PC-3 (cell line): ENCODE measurements at regions not wholly inside any gene's neighbourhood (a gene's known extent, or its start where the extent isn't known, plus 50 kb on each side); places are given as distances from the start of the nearest gene placed in this dataset.

Experiments
- ATAC-seq: fragments of 200-7000 bp; cut with Tn5 transposase; 2 replicates; pipeline ENCODE4 v1.9.1; 2020; ENCODE audit warnings: mild to moderate bottlenecking, moderate library complexity
- BruUV-seq: library from RNA; stranded (reverse); fragments of 400-500 nt; replicated peaks from 2 replicates; lab custom pipeline; 2021; lab: Mats Ljungman, UMichigan
- CTCF ChIA-PET: fragments of 300-600 bp; sonication (Branson Sonifier 250); formaldehyde crosslinking; loops from one replicate; lab custom pipeline; 2022; ENCODE audit warnings: antibody characterized with exemption; lab: Charles Lee
- POLR2A ChIA-PET: fragments of 300-600 bp; sonication (Branson Sonifier 250); formaldehyde crosslinking; loops from one replicate; lab custom pipeline; 2022; ENCODE audit warnings: antibody characterized with exemption; ENCODE audit not compliant: unreplicated experiment; lab: Charles Lee
- DNase-seq: peaks from one replicate; pipeline ENCODE4 v3.0.0-alpha.2; 2015
- H2AFZ ChIP-seq: fragments of 300-600 bp; sonication (generic); 2 replicates; pipeline ENCODE4 v1.6.0; 2016; ENCODE audit warnings: antibody characterized with exemption, low read length
- H3F3A ChIP-seq: fragments of 300-600 bp; sonication (generic); one replicate; pipeline ENCODE4 v1.6.0; 2017; ENCODE audit warnings: antibody characterized with exemption, low read length, control low read depth, mild to moderate bottlenecking; ENCODE audit not compliant: unreplicated experiment
- H3K27ac ChIP-seq: fragments of 300-600 bp; sonication (generic); 2 replicates; pipeline ENCODE4 v1.5.1; 2016; ENCODE audit warnings: mild to moderate bottlenecking, low read length
- H3K27me3 ChIP-seq: fragments of 300-600 bp; sonication (generic); 2 replicates; pipeline ENCODE4 v1.6.1; 2016; ENCODE audit warnings: low read length, mixed read lengths
- H3K36me3 ChIP-seq: fragments of 300-600 bp; sonication (generic); 2 replicates; pipeline ENCODE4 v1.6.1; 2016; ENCODE audit warnings: low read depth, mixed run types, low read length, mixed read lengths
- H3K4me1 ChIP-seq: fragments of 300-600 bp; sonication (generic); 2 replicates; pipeline ENCODE4 v1.5.1; 2016; ENCODE audit warnings: low read length; ENCODE audit not compliant: insufficient read depth
- H3K4me2 ChIP-seq: fragments of 300-600 bp; sonication (generic); 2 replicates; pipeline ENCODE4 v1.6.0; 2016; ENCODE audit warnings: low read length
- H3K4me3 ChIP-seq: fragments of 300-600 bp; sonication (generic); 2 replicates; pipeline ENCODE4 v1.5.1; 2016; ENCODE audit warnings: mild to moderate bottlenecking, low read length, mixed read lengths
- H3K79me2 ChIP-seq: fragments of 300-600 bp; sonication (generic); 2 replicates; pipeline ENCODE4 v1.6.1; 2017; ENCODE audit warnings: low read length, mixed read lengths
- H3K9ac ChIP-seq: fragments of 300-600 bp; sonication (generic); 2 replicates; pipeline ENCODE4 v1.6.0; 2016; ENCODE audit warnings: mild to moderate bottlenecking, low read length
- H3K9me2 ChIP-seq: fragments of 300-600 bp; sonication (generic); replicated peaks from 2 replicates; pipeline ENCODE4 v1.6.1; 2016; ENCODE audit warnings: mixed run types, low read length, mixed read lengths
- H3K9me3 ChIP-seq: fragments of 300-600 bp; sonication (generic); 2 replicates; pipeline ENCODE4 v1.6.1; 2016; ENCODE audit warnings: low read length, mixed read lengths
- H4K20me1 ChIP-seq: fragments of 300-600 bp; sonication (generic); 2 replicates; pipeline ENCODE4 v1.6.1; 2016; ENCODE audit warnings: low read length, mixed read lengths
- EZH2 ChIP-seq: fragments of 300-600 bp; sonication (generic); IDR thresholded peaks from one replicate; pipeline ENCODE4 v1.6.1; 2017; ENCODE audit warnings: antibody characterized with exemption, mild to moderate bottlenecking, low read length; ENCODE audit not compliant: unreplicated experiment
- EZH2phosphoT487 ChIP-seq: fragments of 300-600 bp; sonication (generic); IDR thresholded peaks from 2 replicates; pipeline ENCODE4 v1.6.1; 2018; ENCODE audit warnings: mild to moderate bottlenecking, antibody characterized with exemption, low read length, borderline replicate concordance
- intact Hi-C: fragments of 100-400 bp; cut with micrococcal nuclease; formaldehyde crosslinking; loops from 2 replicates; pipeline ENCODE4 v1.9.0; 2023
- TF ChIP-seq, protein P1 (sequence below): fragments of 300-600 bp; sonication (generic); conservative IDR thresholded peaks from 2 replicates; pipeline ENCODE4 v1.5.1; 2017; ENCODE audit warnings: antibody characterized with exemption, low read depth, mild to moderate bottlenecking, low read length

DNA sequence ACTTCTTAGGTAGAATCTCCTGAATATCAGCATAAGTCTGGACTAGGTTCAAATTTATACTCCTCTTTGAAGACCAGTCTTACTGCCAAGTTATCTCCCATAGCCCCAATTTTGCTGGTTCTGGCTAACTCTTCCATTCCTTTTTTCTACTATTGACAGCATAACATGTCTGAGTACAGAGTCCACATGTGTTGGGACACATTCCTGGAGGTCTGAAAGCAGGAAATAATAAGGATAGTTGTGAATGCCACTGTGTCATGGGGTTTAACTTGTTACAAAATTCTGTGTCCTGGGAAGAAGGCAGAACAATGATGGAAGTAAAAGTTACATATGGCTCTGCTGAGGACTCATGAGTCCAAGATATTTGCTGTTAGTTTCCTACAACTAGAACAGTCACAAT, 57.4 kb upstream of the ZBTB20 start:
- H2AFZ ChIP-seq: no peak overlapping the region
- H3K36me3 ChIP-seq: no peaks in the 10 kb centered on the region
- ChIA-PET CTCF (no interaction called here), POLR2A (no interaction called here)
- no peak overlapping the region for H3K9ac ChIP-seq
- BruUV-seq: no TSS peak
- TF ChIP-seq, protein P1, sequence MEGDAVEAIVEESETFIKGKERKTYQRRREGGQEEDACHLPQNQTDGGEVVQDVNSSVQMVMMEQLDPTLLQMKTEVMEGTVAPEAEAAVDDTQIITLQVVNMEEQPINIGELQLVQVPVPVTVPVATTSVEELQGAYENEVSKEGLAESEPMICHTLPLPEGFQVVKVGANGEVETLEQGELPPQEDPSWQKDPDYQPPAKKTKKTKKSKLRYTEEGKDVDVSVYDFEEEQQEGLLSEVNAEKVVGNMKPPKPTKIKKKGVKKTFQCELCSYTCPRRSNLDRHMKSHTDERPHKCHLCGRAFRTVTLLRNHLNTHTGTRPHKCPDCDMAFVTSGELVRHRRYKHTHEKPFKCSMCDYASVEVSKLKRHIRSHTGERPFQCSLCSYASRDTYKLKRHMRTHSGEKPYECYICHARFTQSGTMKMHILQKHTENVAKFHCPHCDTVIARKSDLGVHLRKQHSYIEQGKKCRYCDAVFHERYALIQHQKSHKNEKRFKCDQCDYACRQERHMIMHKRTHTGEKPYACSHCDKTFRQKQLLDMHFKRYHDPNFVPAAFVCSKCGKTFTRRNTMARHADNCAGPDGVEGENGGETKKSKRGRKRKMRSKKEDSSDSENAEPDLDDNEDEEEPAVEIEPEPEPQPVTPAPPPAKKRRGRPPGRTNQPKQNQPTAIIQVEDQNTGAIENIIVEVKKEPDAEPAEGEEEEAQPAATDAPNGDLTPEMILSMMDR: no peak
- TF ChIP-seq EZH2phosphoT487 (no peak), EZH2 (no peak)
- H3K9me3 ChIP-seq: no peaks in the 10 kb centered on the region
- no peaks in the 10 kb centered on the region for H3K4me1 ChIP-seq
- intact Hi-C loops: no loop called here
- no peak overlapping the region for H3K27ac ChIP-seq
- no peaks in the 10 kb centered on the region for H3F3A ChIP-seq
- DNase-seq (no peak), ATAC-seq (no peak)
- H4K20me1 ChIP-seq: no peaks in the 10 kb centered on the region
- H3K4me2 ChIP-seq: no peak overlapping the region
- H3K4me3 ChIP-seq: no peak overlapping the region
- H3K9me2 ChIP-seq: no peaks in the 10 kb centered on the region
- H3K27me3 ChIP-seq: no peaks in the 10 kb centered on the region
- no peaks in the 10 kb centered on the region for H3K79me2 ChIP-seq

DNA sequence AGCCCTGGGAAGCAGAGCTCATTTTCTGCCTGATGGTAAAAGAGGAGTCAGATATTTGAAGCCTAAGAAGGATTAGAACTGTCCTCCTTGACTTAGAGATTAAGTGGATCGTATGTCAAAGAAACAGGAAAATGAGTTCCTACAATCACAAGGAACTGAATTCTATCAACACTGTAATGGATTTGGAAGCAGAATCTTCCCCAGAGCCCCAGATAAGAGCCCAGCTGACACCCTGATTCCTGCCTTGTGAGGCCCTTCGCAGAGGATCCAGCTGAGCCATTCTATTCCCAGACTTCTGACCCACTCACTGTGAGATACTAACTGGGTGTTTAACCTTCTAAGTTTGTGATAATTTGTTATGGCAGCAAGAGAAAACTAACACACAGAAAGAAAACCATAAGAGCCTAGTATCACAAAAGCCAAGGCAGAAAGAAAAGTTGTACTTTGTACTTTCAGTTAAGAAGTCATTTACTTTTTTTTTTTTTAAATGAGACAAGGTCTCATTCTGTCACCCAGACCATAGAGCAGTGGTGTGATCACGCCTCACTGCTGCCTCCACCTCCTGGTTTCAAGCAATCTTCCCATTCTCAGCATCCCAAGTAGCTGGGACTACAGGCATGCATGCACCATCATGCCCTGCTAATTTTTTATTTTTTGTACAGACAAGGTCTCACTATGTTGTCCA, 61.1 kb upstream of the ZBTB20 start:
- H3K4me3 ChIP-seq: no peak overlapping the region
- TF ChIP-seq, protein P1: no peak
- no peak for TF ChIP-seq EZH2
- no peak for TF ChIP-seq EZH2phosphoT487
- no peaks in the 10 kb centered on the region for H4K20me1 ChIP-seq
- no peaks in the 10 kb centered on the region for H3K27me3 ChIP-seq
- ChIA-PET CTCF (no interaction called here), POLR2A (no interaction called here)
- H3F3A ChIP-seq: no peaks in the 10 kb centered on the region
- H2AFZ ChIP-seq: no peak overlapping the region
- ATAC-seq (no peak), DNase-seq (no peak)
- H3K4me1 ChIP-seq: no peaks in the 10 kb centered on the region
- BruUV-seq: no TSS peak
- no peaks in the 10 kb centered on the region for H3K9me2 ChIP-seq
- H3K4me2 ChIP-seq: no peak overlapping the region
- H3K79me2 ChIP-seq: no peaks in the 10 kb centered on the region
- intact Hi-C loops: no loop called here
- no peaks in the 10 kb centered on the region for H3K36me3 ChIP-seq
- no peaks in the 10 kb centered on the region for H3K9me3 ChIP-seq
- H3K27ac ChIP-seq: no peak overlapping the region
- H3K9ac ChIP-seq: no peak overlapping the region

DNA sequence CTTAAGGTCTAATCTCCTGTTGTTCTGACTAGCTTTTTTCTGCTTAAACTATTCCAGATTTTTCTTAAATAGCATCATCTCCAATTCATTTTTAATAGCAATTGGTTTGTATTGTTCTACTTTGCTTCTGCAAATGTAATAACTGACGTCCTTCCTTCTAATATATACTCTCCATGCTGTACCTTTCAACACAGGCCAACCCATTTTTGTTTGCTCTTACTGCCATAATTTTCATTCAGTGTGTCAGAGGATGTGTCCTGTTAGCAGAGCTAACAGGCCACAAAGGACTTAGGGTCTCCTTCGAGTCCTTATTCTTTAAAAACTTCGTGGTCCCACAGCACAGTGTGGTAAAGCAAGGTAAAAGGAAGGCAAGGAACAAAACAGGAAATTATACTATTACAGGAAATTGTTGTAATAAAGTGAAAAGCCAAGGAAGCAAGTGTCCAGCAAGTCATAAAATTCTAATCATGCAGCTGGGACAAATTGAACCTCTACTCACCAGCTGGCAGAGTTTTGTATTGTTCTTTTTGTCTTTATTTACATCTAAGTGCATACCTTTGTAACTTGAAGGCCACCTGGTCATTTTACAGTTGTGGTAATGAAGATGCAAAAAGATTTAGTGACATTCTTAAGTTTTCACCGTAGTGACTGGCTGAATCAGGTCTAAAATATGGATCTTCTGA, 64.9 kb upstream of the ZBTB20 start:
- no peak for DNase-seq
- H2AFZ ChIP-seq: no peak overlapping the region
- no peaks in the 10 kb centered on the region for H3K79me2 ChIP-seq
- ChIA-PET POLR2A (no interaction called here), CTCF (interaction anchor here (0.6 kb wide), 1 partner anchor 66 kb away, joined by 5 read pairs; no protein-coding TSS in a partner anchor)
- H4K20me1 ChIP-seq: no peaks in the 10 kb centered on the region
- H3K4me2 ChIP-seq: no peak overlapping the region
- no peaks in the 10 kb centered on the region for H3K4me1 ChIP-seq
- intact Hi-C loops: loop anchor here (10.0 kb wide), 1 partner anchor 303 kb away; no protein-coding TSS in a partner anchor
- H3K27me3 ChIP-seq: no peaks in the 10 kb centered on the region
- BruUV-seq: no TSS peak
- H3K27ac ChIP-seq: no peak overlapping the region
- TF ChIP-seq, protein P1: no peak
- no peak for TF ChIP-seq EZH2phosphoT487
- TF ChIP-seq EZH2: no peak
- ATAC-seq: no peak
- no peak overlapping the region for H3K4me3 ChIP-seq
- H3K9me3 ChIP-seq: no peaks in the 10 kb centered on the region
- no peak overlapping the region for H3K9ac ChIP-seq
- H3F3A ChIP-seq: no peaks in the 10 kb centered on the region
- no peaks in the 10 kb centered on the region for H3K9me2 ChIP-seq
- H3K36me3 ChIP-seq: no peaks in the 10 kb centered on the region
